Esophagus (tissue), 2 donors: ENCODE measurements at regions not wholly inside any gene's neighbourhood (a gene's known extent, or its start where the extent isn't known, plus 50 kb on each side); places are given as distances from the start of the nearest gene placed in this dataset.

ENCODE experiments used
- H3K27ac ChIP-seq, 2 donors: one replicate each; pipeline ENCODE4 v1.5.1; 2013; ENCODE audit warnings: low read depth in 2 of 2, mild to moderate bottlenecking in 2 of 2, inconsistent platforms in 1 of 2, low read length in 1 of 2, moderate library complexity in 1 of 2
- H3K27me3 ChIP-seq, 2 donors: one replicate each; pipeline ENCODE4 v1.6.1; 2013; ENCODE audit warnings: low read length in 2 of 2, control low read depth in 1 of 2, mild to moderate bottlenecking in 1 of 2; ENCODE audit not compliant: insufficient read depth in 2 of 2, control insufficient read depth in 1 of 2
- H3K36me3 ChIP-seq, 2 donors: one replicate each; pipeline ENCODE4 v1.6.1; 2013; ENCODE audit warnings: low read length in 1 of 2; ENCODE audit not compliant: control insufficient read depth in 2 of 2, insufficient read depth in 2 of 2
- H3K4me1 ChIP-seq, 2 donors: one replicate each; pipeline ENCODE4 v1.6.1; 2013; ENCODE audit warnings: low read length in 1 of 2; ENCODE audit not compliant: control insufficient read depth in 2 of 2, insufficient read depth in 2 of 2
- H3K4me3 ChIP-seq, 2 donors: one replicate each; pipeline ENCODE4 v1.5.1; 2013; ENCODE audit warnings: low read length in 2 of 2, mild to moderate bottlenecking in 2 of 2, low read depth in 1 of 2, moderate library complexity in 1 of 2
- H3K9me3 ChIP-seq, 2 donors: one replicate each; pipeline ENCODE4 v1.6.1; 2013; ENCODE audit warnings: mild to moderate bottlenecking in 2 of 2, low read depth in 1 of 2, low read length in 1 of 2, moderate library complexity in 1 of 2; ENCODE audit not compliant: control insufficient read depth in 2 of 2, insufficient read depth in 1 of 2
- WGBS, 2 donors: extraction: QIAGEN DNeasy Blood & Tissue Kit; methylation state at CpG; one replicate each; pipeline ENCODE4 v1.1.7; 2013; 5-methylcytosine and 5-hydroxymethylcytosine counted together
- donor health status: healthy with polysubstance abuse.
- donor health status: Bipolar disorder and iron deficiency.

GRCh38 chr15:46786590-46787285, 930.6 kb upstream of the SEMA6D start:
- H3K4me3 ChIP-seq: no peak overlapping the region
- H3K27me3 ChIP-seq: no peaks in the 10 kb centered on the region
- no peaks in the 10 kb centered on the region for H3K36me3 ChIP-seq
- 65 to 68% methylated on average over 5 of the region's 5 CpGs for whole genome bisulfite sequencing, 2 donors
- H3K4me1 ChIP-seq: no peaks in the 10 kb centered on the region
- no peaks in the 10 kb centered on the region for H3K9me3 ChIP-seq
- H3K27ac ChIP-seq: no peak overlapping the region

GRCh38 chr15:46795685-46796084, 921.6 kb upstream of the SEMA6D start:
- 67 to 82% methylated on average over 3 of the region's 3 CpGs for WGBS, 2 donors
- H3K4me3 ChIP-seq: no peak overlapping the region

GRCh38 chr15:46808834-46809233, 908.5 kb upstream of the SEMA6D start:
- peaks cover 0 to 3% of the 10 kb centered on the region in 2 donors for H3K9me3 ChIP-seq
- no peaks in the 10 kb centered on the region for H3K36me3 ChIP-seq
- no peak overlapping the region for H3K27ac ChIP-seq
- no peaks in the 10 kb centered on the region for H3K4me1 ChIP-seq
- no peak overlapping the region for H3K4me3 ChIP-seq
- no peaks in the 10 kb centered on the region for H3K27me3 ChIP-seq
- 12 to 30% methylated on average over 1 of the region's 1 CpG for WGBS, 2 donors

More at GRCh38 chr15:46795685-46796084, 921.6 kb upstream of the SEMA6D start:
- H3K27ac ChIP-seq: no peak overlapping the region
- no peaks in the 10 kb centered on the region for H3K27me3 ChIP-seq
- H3K36me3 ChIP-seq: no peaks in the 10 kb centered on the region
- no peaks in the 10 kb centered on the region for H3K4me1 ChIP-seq
- H3K9me3 ChIP-seq: no peaks in the 10 kb centered on the region

GRCh38 chr15:46815240-46815639, 902.1 kb upstream of the SEMA6D start:
- 79 to 80% methylated on average over 4 of the region's 4 CpGs for WGBS, 2 donors
- no peaks in the 10 kb centered on the region for H3K27me3 ChIP-seq
- H3K4me1 ChIP-seq: no peaks in the 10 kb centered on the region

GRCh38 chr15:46815765-46816164, 901.5 kb upstream of the SEMA6D start:
- peaks cover 0 to 3% of the 10 kb centered on the region in 2 donors for H3K9me3 ChIP-seq
- no peak overlapping the region for H3K27ac ChIP-seq
- no peaks in the 10 kb centered on the region for H3K4me1 ChIP-seq
- H3K4me3 ChIP-seq: no peak overlapping the region
- WGBS, 2 donors: 74 to 76% methylated on average over 1 of the region's 1 CpG
- H3K27me3 ChIP-seq: no peaks in the 10 kb centered on the region
- H3K36me3 ChIP-seq: no peaks in the 10 kb centered on the region

More at GRCh38 chr15:46815240-46815639, 902.1 kb upstream of the SEMA6D start:
- Histone ChIP-seq H3K4me3 (no peak overlapping the region), H3K36me3 (no peaks in the 10 kb centered on the region), H3K9me3 (peaks cover 0 to 3% of the 10 kb centered on the region in 2 donors), H3K27ac (no peak overlapping the region)

- WGBS, 2 donors: 47 to 74% methylated on average over 1 of the region's 1 CpG
- Histone ChIP-seq H3K27ac (no peak overlapping the region), H3K4me3 (no peak overlapping the region), H3K27me3 (no peaks in the 10 kb centered on the region), H3K9me3 (peaks cover 11 to 12% of the 10 kb centered on the region in 2 donors), H3K36me3 (no peaks in the 10 kb centered on the region), H3K4me1 (no peaks in the 10 kb centered on the region)
Measured at GRCh38 chr15:46848704-46849103, 868.6 kb upstream of the SEMA6D start.

GRCh38 chr15:46853600-46853999, 863.7 kb upstream of the SEMA6D start:
- no peak overlapping the region for H3K27ac ChIP-seq
- 51 to 58% methylated on average over 2 of the region's 2 CpGs for WGBS, 2 donors
- H3K9me3 ChIP-seq: peaks cover 5 to 7% of the 10 kb centered on the region in 2 donors
- H3K27me3 ChIP-seq: no peaks in the 10 kb centered on the region
- no peaks in the 10 kb centered on the region for H3K4me1 ChIP-seq
- no peaks in the 10 kb centered on the region for H3K36me3 ChIP-seq
- no peak overlapping the region for H3K4me3 ChIP-seq

GRCh38 chr15:46854564-46854963, 862.7 kb upstream of the SEMA6D start:
- H3K4me1 ChIP-seq: no peaks in the 10 kb centered on the region
- H3K27ac ChIP-seq: no peak overlapping the region
- H3K27me3 ChIP-seq: no peaks in the 10 kb centered on the region

GRCh38 chr15:46855388-46855787, 861.9 kb upstream of the SEMA6D start:
- WGBS, 2 donors: 37 to 44% methylated on average over 1 of the region's 1 CpG
- Histone ChIP-seq H3K27ac (no peak overlapping the region), H3K4me3 (no peak overlapping the region), H3K36me3 (no peaks in the 10 kb centered on the region), H3K9me3 (peaks cover 0 to 2% of the 10 kb centered on the region in 2 donors), H3K4me1 (no peaks in the 10 kb centered on the region), H3K27me3 (no peaks in the 10 kb centered on the region)

More at GRCh38 chr15:46854564-46854963, 862.7 kb upstream of the SEMA6D start:
- Histone ChIP-seq H3K9me3 (peaks cover 0 to 1% of the 10 kb centered on the region in 2 donors), H3K36me3 (no peaks in the 10 kb centered on the region), H3K4me3 (no peak overlapping the region)

- no peak overlapping the region for H3K27ac ChIP-seq
- H3K27me3 ChIP-seq: no peaks in the 10 kb centered on the region
- 64 to 65% methylated on average over 6 of the region's 6 CpGs for WGBS, 2 donors
Measured at GRCh38 chr15:46856839-46857502, 860.3 kb upstream of the SEMA6D start.

More at GRCh38 chr15:46856839-46857502, 860.3 kb upstream of the SEMA6D start:
- Histone ChIP-seq H3K4me1 (no peaks in the 10 kb centered on the region), H3K9me3 (peaks cover 0 to 3% of the 10 kb centered on the region in 2 donors), H3K36me3 (no peaks in the 10 kb centered on the region), H3K4me3 (no peak overlapping the region)
